ENCODE measurements at regions not wholly inside any gene's neighbourhood (a gene's known extent, or its start where the extent isn't known, plus 50 kb on each side); places are given as distances from the start of the nearest gene placed in this dataset.

DNA sequence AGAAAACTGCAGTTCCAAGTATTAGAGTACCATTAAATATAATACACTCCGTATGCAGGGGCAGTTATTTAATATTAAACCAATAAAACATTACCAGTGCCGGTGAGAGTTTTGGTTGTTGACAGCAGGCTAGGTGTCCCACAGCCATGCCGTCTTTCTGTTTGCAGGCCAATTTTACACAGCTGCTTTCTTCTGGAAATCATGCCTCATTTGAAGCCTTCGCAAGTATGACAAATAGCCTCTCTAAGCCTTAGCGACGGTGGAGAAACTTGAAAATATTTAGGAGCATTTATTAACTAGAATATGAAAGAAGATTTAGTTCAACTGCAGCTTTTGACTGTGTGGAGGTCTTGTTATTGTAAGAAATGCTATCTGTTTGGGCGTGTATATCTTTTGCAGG lies 226.0 kb downstream of the BMP2 start:
- H3K9me3 Mint-ChIP-seq: peaks cover 62% of the 10 kb centered on the region
- TF ChIP-seq CTCF (IDR thresholded peaks at IDR 0.05): no peak
- no peak overlapping the region for H3K27ac Mint-ChIP-seq
- no peaks in the 10 kb centered on the region for H3K4me1 Mint-ChIP-seq (ENCODE audit: low read depth)
- H3K36me3 Mint-ChIP-seq (ENCODE audit: low read depth): no peaks in the 10 kb centered on the region
- no peaks in the 10 kb centered on the region; the same call in 1 of the 2 replicates for H3K27me3 Mint-ChIP-seq (ENCODE audit: insufficient read depth)
- H3K4me3 Mint-ChIP-seq: no peak overlapping the region
- no peak for DNase-seq

- Mint-ChIP-seq H3K27ac (no peak overlapping the region), H3K27me3 (ENCODE audit: insufficient read depth) (no peaks in the 10 kb centered on the region; the same call in 1 of the 2 replicates), H3K4me1 (ENCODE audit: low read depth) (no peaks in the 10 kb centered on the region), H3K4me3 (no peak overlapping the region), H3K36me3 (ENCODE audit: low read depth) (no peaks in the 10 kb centered on the region), H3K9me3 (peaks cover 61% of the 10 kb centered on the region)
- DNase-seq: no peak
- no peak for TF ChIP-seq CTCF (IDR thresholded peaks at IDR 0.05)
These were observed 227.0 kb downstream of the BMP2 start for GRCh38 chr20:6994452-6994851.

GRCh38 chr20:6998909-6999308 lies 231.4 kb downstream of the BMP2 start:
- no peak overlapping the region for H3K4me3 Mint-ChIP-seq
- no peak for TF ChIP-seq CTCF (IDR thresholded peaks at IDR 0.05)
- DNase-seq: no peak
- H3K4me1 Mint-ChIP-seq (ENCODE audit: low read depth): no peaks in the 10 kb centered on the region
- no peak overlapping the region for H3K27ac Mint-ChIP-seq
- H3K27me3 Mint-ChIP-seq (ENCODE audit: insufficient read depth): no peaks in the 10 kb centered on the region; the same call in 1 of the 2 replicates
- H3K36me3 Mint-ChIP-seq (ENCODE audit: low read depth): no peaks in the 10 kb centered on the region
- H3K9me3 Mint-ChIP-seq: peaks cover 55% of the 10 kb centered on the region

GRCh38 chr20:6999381-6999780 lies 231.9 kb downstream of the BMP2 start:
- Mint-ChIP-seq H3K27ac (no peak overlapping the region), H3K4me1 (ENCODE audit: low read depth) (no peaks in the 10 kb centered on the region), H3K27me3 (ENCODE audit: insufficient read depth) (no peaks in the 10 kb centered on the region), H3K4me3 (no peak overlapping the region), H3K36me3 (ENCODE audit: low read depth) (no peaks in the 10 kb centered on the region), H3K9me3 (peaks cover 51% of the 10 kb centered on the region)
- DNase-seq: no peak
- no peak for TF ChIP-seq CTCF (IDR thresholded peaks at IDR 0.05)

GRCh38 chr20:7003598-7003997 lies 236.1 kb downstream of the BMP2 start:
- peaks cover 52% of the 10 kb centered on the region for H3K9me3 Mint-ChIP-seq
- no peak overlapping the region for H3K27ac Mint-ChIP-seq
- no peaks in the 10 kb centered on the region; the same call in 1 of the 2 replicates for H3K27me3 Mint-ChIP-seq (ENCODE audit: insufficient read depth)
- no peak for DNase-seq
- H3K36me3 Mint-ChIP-seq (ENCODE audit: low read depth): no peaks in the 10 kb centered on the region
- no peak overlapping the region for H3K4me3 Mint-ChIP-seq
- no peak for TF ChIP-seq CTCF (IDR thresholded peaks at IDR 0.05)
- H3K4me1 Mint-ChIP-seq (ENCODE audit: low read depth): no peaks in the 10 kb centered on the region

- Mint-ChIP-seq H3K4me3 (no peak overlapping the region), H3K4me1 (ENCODE audit: low read depth) (no peaks in the 10 kb centered on the region), H3K27ac (no peak overlapping the region), H3K9me3 (peaks cover 59% of the 10 kb centered on the region), H3K36me3 (ENCODE audit: low read depth) (no peaks in the 10 kb centered on the region), H3K27me3 (ENCODE audit: insufficient read depth) (no peaks in the 10 kb centered on the region; the same call in 1 of the 2 replicates)
- DNase-seq: no peak
- no peak for TF ChIP-seq CTCF (IDR thresholded peaks at IDR 0.05)
These were observed 237.3 kb downstream of the BMP2 start for GRCh38 chr20:7004801-7005200.

All from HFFc6 (cell line).